ENCODE measurements at regions not wholly inside any gene's neighbourhood (a gene's known extent, or its start where the extent isn't known, plus 50 kb on each side); places are given as distances from the start of the nearest gene placed in this dataset.

- Histone ChIP-seq H2AFZ (ENCODE audit: low read depth, low read length) (no peak overlapping the region), H3K4me1 (replicated peaks in 1 of 2; ENCODE audit: control insufficient read depth in 2 of 2, insufficient read depth in 2 of 2, low read length in 2 of 2) (no peaks in the 10 kb centered on the region; a peak in 1 of 5 replicates), H3K4me3 (no peak overlapping the region), H3K9me3 (replicated peaks; ENCODE audit: control insufficient read depth, insufficient read depth, low read depth, low read length) (no peaks in the 10 kb centered on the region), H3K27me3 (ENCODE audit: control insufficient read depth in 2 of 2, insufficient read depth in 2 of 2, low read length in 2 of 2) (no peaks in the 10 kb centered on the region), H3K9me1 (ENCODE audit: control insufficient read depth, insufficient read depth, low read length) (no peaks in the 10 kb centered on the region), H3K4me2 (ENCODE audit: insufficient read depth, low read length) (no peak overlapping the region), H4K20me1 (replicated peaks; ENCODE audit: control insufficient read depth, insufficient read depth, low read length) (no peaks in the 10 kb centered on the region), H3K27ac (ENCODE audit: extremely low read depth, low read depth, low read length) (no peak overlapping the region), H3K79me2 (ENCODE audit: control insufficient read depth, insufficient read depth, low read length) (no peaks in the 10 kb centered on the region), H3K36me3 (ENCODE audit: control insufficient read depth, insufficient read depth, low read length) (no peaks in the 10 kb centered on the region), H3K9ac (ENCODE audit: insufficient read depth in 1 of 2, low read depth in 2 of 2, low read length in 2 of 2) (no peak overlapping the region)
- FAIRE-seq (no peak), ATAC-seq (no peak), DNase-seq (ENCODE audit: extremely low read depth in 1 of 4, low spot score in 3 of 4) (no peak)
- TF ChIP-seq ZC3H11A (IDR thresholded peaks at IDR 0.05; ENCODE audit: low read depth, low read length) (no peak), TEAD1 (CRISPR knock-in tag; IDR thresholded peaks at IDR 0.05) (no peak), ZNF124 (CRISPR knock-in tag; IDR thresholded peaks at IDR 0.05) (no peak), CBX1 (IDR thresholded peaks at IDR 0.05; ENCODE audit: low read depth) (no peak), FOXK2 (conservative IDR thresholded peaks at IDR 0.05 in 1 of 2, IDR thresholded peaks at IDR 0.05 in 1 of 2; ENCODE audit: low read depth in 2 of 2) (no peak), ZSCAN29 (IDR thresholded peaks at IDR 0.05) (no peak), ZBTB7A (IDR thresholded peaks at IDR 0.05; ENCODE audit: borderline replicate concordance, control insufficient read depth, low read depth, low read length) (no peak), ZNF586 (CRISPR knock-in tag; conservative IDR thresholded peaks at IDR 0.05) (no peak), MITF (IDR thresholded peaks at IDR 0.05) (no peak), NFRKB (IDR thresholded peaks at IDR 0.05; ENCODE audit: low read depth) (no peak), MYBL2 (IDR thresholded peaks at IDR 0.05; ENCODE audit: low read depth) (no peak), MYBL2 (CRISPR knock-in tag; IDR thresholded peaks at IDR 0.05; ENCODE audit: borderline replicate concordance) (no peak), SMAD3 (CRISPR knock-in tag; conservative IDR thresholded peaks at IDR 0.05) (no peak), NR2F6 (CRISPR knock-in tag; IDR thresholded peaks at IDR 0.05) (no peak), KAT7 (CRISPR knock-in tag; IDR thresholded peaks at IDR 0.05; ENCODE audit: borderline replicate concordance) (no peak), ZNF280A (IDR thresholded peaks at IDR 0.05; ENCODE audit: low read depth, partially characterized antibody) (no peak), SRF (CRISPR knock-in tag; IDR thresholded peaks at IDR 0.05) (no peak), CTBP1 (IDR thresholded peaks at IDR 0.05; ENCODE audit: borderline replicate concordance) (no peak)
- ChIA-PET POLR2A (no interaction called here), CTCF (ENCODE audit: low intra/inter-chr PET ratio) (no interaction called here)
- no TSS peak for BruUV-seq (replicated peaks)
- 4% methylated on average over 4 of the region's 4 CpGs for WGBS (ENCODE audit: insufficient coverage, low coverage, missing lambda C conversion rate)
- in situ Hi-C loops (cut with MboI) (no loop called here), intact Hi-C loops (cut with micrococcal nuclease) (no loop called here)
Measured at GRCh38 chr12:66901138-66901932, 222.5 kb upstream of the GRIP1 start.

Data from K562 (cell line).